PC-3 (cell line): ENCODE measurements at regions not wholly inside any gene's neighbourhood (a gene's known extent, or its start where the extent isn't known, plus 50 kb on each side); places are given as distances from the start of the nearest gene placed in this dataset.

Experiments used
- CTCF ChIP-seq: fragments of 300-600 bp; sonication (generic); conservative IDR thresholded peaks from 2 replicates; pipeline ENCODE4 v1.5.1; 2017; ENCODE audit warnings: antibody characterized with exemption, low read depth, mild to moderate bottlenecking, low read length
- EZH2 ChIP-seq: fragments of 300-600 bp; sonication (generic); IDR thresholded peaks from one replicate; pipeline ENCODE4 v1.6.1; 2017; ENCODE audit warnings: antibody characterized with exemption, mild to moderate bottlenecking, low read length; ENCODE audit not compliant: unreplicated experiment

GRCh38 chr2:42867093-42868065 lies 75.0 kb upstream of the HAAO start:
- no peak for TF ChIP-seq CTCF
- TF ChIP-seq EZH2, result no peak
